HG02981 (cell line): ENCODE measurements at regions not wholly inside any gene's neighbourhood (a gene's known extent, or its start where the extent isn't known, plus 50 kb on each side); places are given as distances from the start of the nearest gene placed in this dataset.

Experiments used
- ATAC-seq: cut with Tn5 transposase; IDR thresholded peaks from one replicate; pipeline ENCODE4 v1.9.1; 2021; ENCODE audit warnings: mild to moderate bottlenecking, moderate library complexity; ENCODE audit not compliant: unreplicated experiment

- ATAC-seq = no peak
These were observed 301.4 kb upstream of the STXBP5 start for GRCh38 chr6:146902846-146903245.

GRCh38 chr6:146903451-146903850 lies 300.8 kb upstream of the STXBP5 start:
- ATAC-seq = no peak

GRCh38 chr6:146904596-146904995 lies 299.6 kb upstream of the STXBP5 start:
- no peak for ATAC-seq

GRCh38 chr6:146905181-146905704 lies 299.0 kb upstream of the STXBP5 start:
- no peak for ATAC-seq

GRCh38 chr6:146908786-146909185 lies 295.4 kb upstream of the STXBP5 start:
- no peak for ATAC-seq

GRCh38 chr6:146909376-146909775 lies 294.8 kb upstream of the STXBP5 start:
- no peak for ATAC-seq

GRCh38 chr6:146909886-146910285 lies 294.3 kb upstream of the STXBP5 start:
- ATAC-seq = no peak

GRCh38 chr6:146910611-146911010 lies 293.6 kb upstream of the STXBP5 start:
- no peak for ATAC-seq

- ATAC-seq = no peak
These were observed 292.5 kb upstream of the STXBP5 start for GRCh38 chr6:146911635-146912215.

GRCh38 chr6:146912730-146913685 lies 291.2 kb upstream of the STXBP5 start:
- ATAC-seq = no peak

- no peak for ATAC-seq
These were observed 290.3 kb upstream of the STXBP5 start for GRCh38 chr6:146913842-146914488.

GRCh38 chr6:146914489-146915483 lies 289.4 kb upstream of the STXBP5 start:
- ATAC-seq = no peak

- ATAC-seq = no peak
These were observed 288.5 kb upstream of the STXBP5 start for GRCh38 chr6:146915671-146916127.

- no peak for ATAC-seq
These were observed 287.7 kb upstream of the STXBP5 start for GRCh38 chr6:146916435-146917025.

- ATAC-seq = no peak
These were observed 287.0 kb upstream of the STXBP5 start for GRCh38 chr6:146917182-146917581.

GRCh38 chr6:146917979-146918378 lies 286.2 kb upstream of the STXBP5 start:
- no peak for ATAC-seq

- ATAC-seq = no peak
These were observed 285.2 kb upstream of the STXBP5 start for GRCh38 chr6:146919017-146919416.

- ATAC-seq = no peak
These were observed 280.9 kb upstream of the STXBP5 start for GRCh38 chr6:146923205-146923833.

GRCh38 chr6:146925846-146926245 lies 278.4 kb upstream of the STXBP5 start:
- ATAC-seq = no peak
